Ishikawa (cell line): ENCODE measurements at regions not wholly inside any gene's neighbourhood (a gene's known extent, or its start where the extent isn't known, plus 50 kb on each side); places are given as distances from the start of the nearest gene placed in this dataset.

ENCODE experiments used
- CEBPB ChIP-seq: IDR thresholded peaks from 2 replicates; pipeline ENCODE4 v1.6.1; 2012
- EGR1 ChIP-seq: IDR thresholded peaks from 2 replicates; pipeline ENCODE4 v1.6.1; 2012
- EP300 ChIP-seq: IDR thresholded peaks from 2 replicates; pipeline ENCODE4 v1.6.1; 2012; ENCODE audit warnings: borderline replicate concordance
- FOXM1 ChIP-seq: IDR thresholded peaks from 2 replicates; pipeline ENCODE4 v1.6.1; 2012; ENCODE audit warnings: low read depth, borderline replicate concordance
- MAX ChIP-seq: IDR thresholded peaks from 2 replicates; pipeline ENCODE4 v1.6.1; 2012
- YY1 ChIP-seq: IDR thresholded peaks from 2 replicates; pipeline ENCODE4 v1.6.1; 2012; ENCODE audit warnings: low read depth
- TF ChIP-seq, protein P1 (sequence below): IDR thresholded peaks from 2 replicates; pipeline ENCODE4 v1.6.1; 2012; ENCODE audit warnings: low read depth, mild to moderate bottlenecking

- TF ChIP-seq EGR1 (no peak), CEBPB (no peak), MAX (no peak), YY1 (no peak), EP300 (no peak), FOXM1 (no peak)
- TF ChIP-seq, protein P1, sequence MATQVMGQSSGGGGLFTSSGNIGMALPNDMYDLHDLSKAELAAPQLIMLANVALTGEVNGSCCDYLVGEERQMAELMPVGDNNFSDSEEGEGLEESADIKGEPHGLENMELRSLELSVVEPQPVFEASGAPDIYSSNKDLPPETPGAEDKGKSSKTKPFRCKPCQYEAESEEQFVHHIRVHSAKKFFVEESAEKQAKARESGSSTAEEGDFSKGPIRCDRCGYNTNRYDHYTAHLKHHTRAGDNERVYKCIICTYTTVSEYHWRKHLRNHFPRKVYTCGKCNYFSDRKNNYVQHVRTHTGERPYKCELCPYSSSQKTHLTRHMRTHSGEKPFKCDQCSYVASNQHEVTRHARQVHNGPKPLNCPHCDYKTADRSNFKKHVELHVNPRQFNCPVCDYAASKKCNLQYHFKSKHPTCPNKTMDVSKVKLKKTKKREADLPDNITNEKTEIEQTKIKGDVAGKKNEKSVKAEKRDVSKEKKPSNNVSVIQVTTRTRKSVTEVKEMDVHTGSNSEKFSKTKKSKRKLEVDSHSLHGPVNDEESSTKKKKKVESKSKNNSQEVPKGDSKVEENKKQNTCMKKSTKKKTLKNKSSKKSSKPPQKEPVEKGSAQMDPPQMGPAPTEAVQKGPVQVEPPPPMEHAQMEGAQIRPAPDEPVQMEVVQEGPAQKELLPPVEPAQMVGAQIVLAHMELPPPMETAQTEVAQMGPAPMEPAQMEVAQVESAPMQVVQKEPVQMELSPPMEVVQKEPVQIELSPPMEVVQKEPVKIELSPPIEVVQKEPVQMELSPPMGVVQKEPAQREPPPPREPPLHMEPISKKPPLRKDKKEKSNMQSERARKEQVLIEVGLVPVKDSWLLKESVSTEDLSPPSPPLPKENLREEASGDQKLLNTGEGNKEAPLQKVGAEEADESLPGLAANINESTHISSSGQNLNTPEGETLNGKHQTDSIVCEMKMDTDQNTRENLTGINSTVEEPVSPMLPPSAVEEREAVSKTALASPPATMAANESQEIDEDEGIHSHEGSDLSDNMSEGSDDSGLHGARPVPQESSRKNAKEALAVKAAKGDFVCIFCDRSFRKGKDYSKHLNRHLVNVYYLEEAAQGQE = no peak
Observed at GRCh38 chr3:118181274-118181673, 853.4 kb downstream of the IGSF11 start.
